Upper lobe of left lung (tissue), 4 donors: ENCODE measurements at regions not wholly inside any gene's neighbourhood (a gene's known extent, or its start where the extent isn't known, plus 50 kb on each side); places are given as distances from the start of the nearest gene placed in this dataset.
"Not testable (repeated sequence)": the region's sequence is repeated elsewhere in the genome, so short reads cannot be mapped to it uniquely, and the experiment has no call there.

Source experiments
- POLR2A ChIP-seq, 4 donors: fragments of 450-650 bp; IDR thresholded peaks; one replicate each; pipeline ENCODE4 v1.5.1; 2016 to 2017; ENCODE audit warnings: antibody characterized with exemption in 4 of 4, mild to moderate bottlenecking in 2 of 4
- TF ChIP-seq, protein P1 (sequence below), 6 experiments: fragments of 450-650 bp in 4 of 6; fragments of 200-600 bp in 2 of 6; sonication (generic) in 2 of 6; IDR thresholded peaks; one replicate each; pipeline ENCODE4 v1.5.1; 2016 to 2019; ENCODE audit warnings: antibody characterized with exemption in 6 of 6

DNA sequence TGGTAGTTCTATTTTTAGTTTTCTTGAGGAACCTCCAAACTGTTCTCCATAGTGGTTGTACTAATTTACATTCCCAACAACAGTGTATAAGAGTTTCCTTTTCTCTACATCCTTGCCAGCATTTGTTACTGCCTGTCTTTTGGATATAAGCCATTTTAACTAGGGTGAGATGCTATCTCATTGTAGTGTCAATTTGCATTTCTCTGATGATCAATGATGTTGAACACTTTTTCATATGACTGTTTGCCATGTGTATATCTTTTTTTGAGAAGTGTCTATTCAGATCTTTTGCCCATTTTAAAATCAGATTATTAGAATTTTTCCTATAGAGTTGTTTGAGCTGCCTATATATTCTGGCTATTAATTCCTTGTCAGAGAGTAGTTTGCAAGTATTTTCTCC, 138.9 kb downstream of the MACROH2A1 start:
- TF ChIP-seq, protein P1, sequence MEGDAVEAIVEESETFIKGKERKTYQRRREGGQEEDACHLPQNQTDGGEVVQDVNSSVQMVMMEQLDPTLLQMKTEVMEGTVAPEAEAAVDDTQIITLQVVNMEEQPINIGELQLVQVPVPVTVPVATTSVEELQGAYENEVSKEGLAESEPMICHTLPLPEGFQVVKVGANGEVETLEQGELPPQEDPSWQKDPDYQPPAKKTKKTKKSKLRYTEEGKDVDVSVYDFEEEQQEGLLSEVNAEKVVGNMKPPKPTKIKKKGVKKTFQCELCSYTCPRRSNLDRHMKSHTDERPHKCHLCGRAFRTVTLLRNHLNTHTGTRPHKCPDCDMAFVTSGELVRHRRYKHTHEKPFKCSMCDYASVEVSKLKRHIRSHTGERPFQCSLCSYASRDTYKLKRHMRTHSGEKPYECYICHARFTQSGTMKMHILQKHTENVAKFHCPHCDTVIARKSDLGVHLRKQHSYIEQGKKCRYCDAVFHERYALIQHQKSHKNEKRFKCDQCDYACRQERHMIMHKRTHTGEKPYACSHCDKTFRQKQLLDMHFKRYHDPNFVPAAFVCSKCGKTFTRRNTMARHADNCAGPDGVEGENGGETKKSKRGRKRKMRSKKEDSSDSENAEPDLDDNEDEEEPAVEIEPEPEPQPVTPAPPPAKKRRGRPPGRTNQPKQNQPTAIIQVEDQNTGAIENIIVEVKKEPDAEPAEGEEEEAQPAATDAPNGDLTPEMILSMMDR (IDR thresholded peaks at IDR 0.05), result not testable (repeated sequence)
- not testable (repeated sequence) for TF ChIP-seq POLR2A (IDR thresholded peaks at IDR 0.05)
